Stimulated activated naive CD8-positive, alpha-beta T cell treated with anti-CD3 and anti-CD28 coated beads, Interleukin-15, Interleukin-2, amounts not matched to agents 100 U/mL and 50 U/mL, for 24 hours (primary cell): ENCODE measurements at regions not wholly inside any gene's neighbourhood (a gene's known extent, or its start where the extent isn't known, plus 50 kb on each side); places are given as distances from the start of the nearest gene placed in this dataset.

Experiments
- ATAC-seq: fragments of 150-1000 bp; cut with Tn5 transposase; one replicate; pipeline ENCODE4 v1.10.0; 2021
- DNase-seq: peaks from one replicate; pipeline ENCODE4 v3.0.0; 2021

- ATAC-seq (no peak), DNase-seq (no peak)
Measured at GRCh38 chr14:34014936-34015335, 64.1 kb upstream of the EGLN3 start.

- ATAC-seq (no peak), DNase-seq (no peak)
Measured at GRCh38 chr14:34013721-34014060, 62.8 kb upstream of the EGLN3 start.

- DNase-seq (no peak), ATAC-seq (peak; percentile 47)
Measured at GRCh38 chr14:34012978-34013720, 62.3 kb upstream of the EGLN3 start.

- no peak for ATAC-seq
- peak; percentile 4 for DNase-seq
Measured at GRCh38 chr14:34012369-34012768, 61.5 kb upstream of the EGLN3 start.

GRCh38 chr14:34009956-34010355 is 59.1 kb upstream of the EGLN3 start:
- DNase-seq (no peak), ATAC-seq (no peak)

GRCh38 chr14:34007902-34008301 is 57.0 kb upstream of the EGLN3 start:
- DNase-seq: no peak
- ATAC-seq: no peak

- ATAC-seq (no peak), DNase-seq (no peak)
Measured at GRCh38 chr14:34005901-34006300, 55.0 kb upstream of the EGLN3 start.

GRCh38 chr14:34004881-34005280 is 54.0 kb upstream of the EGLN3 start:
- no peak for DNase-seq
- no peak for ATAC-seq

GRCh38 chr14:34003691-34004090 is 52.8 kb upstream of the EGLN3 start:
- ATAC-seq (no peak), DNase-seq (no peak)

GRCh38 chr14:34003082-34003668 is 52.3 kb upstream of the EGLN3 start:
- no peak for DNase-seq
- no peak for ATAC-seq
